ENCODE measurements at regions not wholly inside any gene's neighbourhood (a gene's known extent, or its start where the extent isn't known, plus 50 kb on each side); places are given as distances from the start of the nearest gene placed in this dataset.

- H3K4me1 ChIP-seq (ENCODE audit: control insufficient read depth in 1 of 2, insufficient read depth in 2 of 2, low read length in 2 of 2): no peaks in the 10 kb centered on the region
- ChIA-PET RAD21 (ENCODE audit: low non-redundant PET in 1 of 2, low total read pairs in 2 of 2, uncharacterized antibody in 2 of 2, unreplicated experiment in 2 of 2) (no interaction called here), CTCF (no interaction called here), POLR2A (no interaction called here)
- no TSS peak for BruUV-seq (replicated peaks)
- H3K27me3 ChIP-seq (ENCODE audit: insufficient read depth, low read length): no peaks in the 10 kb centered on the region
- DNase-seq (ENCODE audit: low read depth, low spot score) (no peak), ATAC-seq (no peak)
- H3K9me2 ChIP-seq (ENCODE audit: insufficient read depth): no peaks in the 10 kb centered on the region
- no peaks in the 10 kb centered on the region for H4K20me1 ChIP-seq (ENCODE audit: insufficient read depth)
- intact Hi-C loops (cut with micrococcal nuclease): no loop called here
- no peak overlapping the region for H3K9ac ChIP-seq (ENCODE audit: low read length)
- H3K27ac ChIP-seq (ENCODE audit: low read depth, low read length): no peak overlapping the region
- no peak overlapping the region for H3K4me3 ChIP-seq (replicated peaks in 1 of 2; ENCODE audit: low read depth in 1 of 2, low read length in 2 of 2)
- H2AFZ ChIP-seq (ENCODE audit: low read depth, low read length, poor library complexity, severe bottlenecking): no peak overlapping the region
- H3K36me3 ChIP-seq (ENCODE audit: control insufficient read depth in 1 of 2, insufficient read depth in 2 of 2, low read length in 2 of 2): no peaks in the 10 kb centered on the region
- no peak overlapping the region for H3K4me2 ChIP-seq (ENCODE audit: low read length)
- H3K79me2 ChIP-seq (ENCODE audit: insufficient read depth, low read length): no peaks in the 10 kb centered on the region
- TF ChIP-seq YY1 (IDR thresholded peaks at IDR 0.05; ENCODE audit: extremely low read depth, insufficient replicate concordance, low read depth, low read length): no peak
- TF ChIP-seq SIN3A (IDR thresholded peaks at IDR 0.05; ENCODE audit: low read depth): no peak
- TF ChIP-seq CTCF (IDR thresholded peaks at IDR 0.05 in 2 of 3, conservative IDR thresholded peaks at IDR 0.05 in 1 of 3; ENCODE audit: borderline replicate concordance in 1 of 3, insufficient read depth in 1 of 3, low read depth in 2 of 3, low read length in 2 of 3): no peak
- no peak for TF ChIP-seq SRF (IDR thresholded peaks at IDR 0.05; ENCODE audit: low read depth)
- TF ChIP-seq POLR2A (IDR thresholded peaks at IDR 0.05; ENCODE audit: borderline replicate concordance, extremely low read depth, insufficient read depth, insufficient read length): no peak
- no peak for TF ChIP-seq ZNF274 (IDR thresholded peaks at IDR 0.05; ENCODE audit: low read depth, low read length)
- no peak for TF ChIP-seq CEBPB (IDR thresholded peaks at IDR 0.05; ENCODE audit: low read depth)
- no peak for TF ChIP-seq REST (IDR thresholded peaks at IDR 0.05; ENCODE audit: low read depth)
- TF ChIP-seq FOSL1 (IDR thresholded peaks at IDR 0.05; ENCODE audit: low read depth): no peak
- TF ChIP-seq ELF1 (IDR thresholded peaks at IDR 0.05; ENCODE audit: borderline replicate concordance, low read depth): no peak
- TF ChIP-seq EZH2 (IDR thresholded peaks at IDR 0.05): no peak
- no peak for TF ChIP-seq ZFX (IDR thresholded peaks at IDR 0.05)
- no peak for TF ChIP-seq SP1 (IDR thresholded peaks at IDR 0.05; ENCODE audit: low read depth)
- no peak for TF ChIP-seq EGR1 (IDR thresholded peaks at IDR 0.05; ENCODE audit: low read depth)
- TF ChIP-seq EZH2phosphoT487 (IDR thresholded peaks at IDR 0.05; ENCODE audit: borderline replicate concordance): no peak
- no peak for TF ChIP-seq POLR2AphosphoS5 (IDR thresholded peaks at IDR 0.05; ENCODE audit: low read depth, low read length)
- TF ChIP-seq RAD21 (IDR thresholded peaks at IDR 0.05; ENCODE audit: low read depth): no peak
- H3K9me3 ChIP-seq (ENCODE audit: control insufficient read depth in 1 of 2, insufficient read depth in 1 of 2, low read depth in 1 of 2, low read length in 2 of 2): no peaks in the 10 kb centered on the region
Measured at GRCh38 chr5:121373371-121373770, 478.3 kb upstream of the FTMT start.

Data from HCT116 (cell line).